WTC11 (cell line): ENCODE measurements at regions not wholly inside any gene's neighbourhood (a gene's known extent, or its start where the extent isn't known, plus 50 kb on each side); places are given as distances from the start of the nearest gene placed in this dataset.

Experiments used
- ATAC-seq: fragments of 200-7000 bp; cut with Tn5 transposase; 2 replicates; pipeline ENCODE4 v1.10.0; 2021; ENCODE audit warnings: mild to moderate bottlenecking, moderate library complexity
- CTCF ChIA-PET: fragments of 300-600 bp; sonication (Branson Sonifier 250); formaldehyde crosslinking; loops from one replicate; lab custom pipeline; 2021; ENCODE audit warnings: antibody characterized with exemption; lab: Charles Lee
- POLR2A ChIA-PET: fragments of 350-600 bp; sonication (Branson Sonifier 250); formaldehyde crosslinking; loops from one replicate; lab custom pipeline; 2021; ENCODE audit warnings: antibody characterized with exemption; lab: Charles Lee
- DNase-seq: peaks from one replicate; pipeline ENCODE4 v3.0.0; 2021; ENCODE audit warnings: low spot score
- H3K27ac Mint-ChIP-seq: 2 replicates; pipeline ENCODE4 v1.8.0; 2021; ENCODE audit warnings: mixed read lengths
- H3K27me3 Mint-ChIP-seq: 2 replicates; pipeline ENCODE4 v1.8.0; 2021; ENCODE audit warnings: low read depth, mild to moderate bottlenecking, moderate library complexity, mixed read lengths
- H3K36me3 Mint-ChIP-seq: 2 replicates; pipeline ENCODE4 v1.8.0; 2021; ENCODE audit warnings: mixed read lengths
- H3K4me1 Mint-ChIP-seq: 2 replicates; pipeline ENCODE4 v1.8.0; 2022; ENCODE audit warnings: mixed read lengths
- H3K4me3 Mint-ChIP-seq: 2 replicates; pipeline ENCODE4 v1.8.0; 2021; ENCODE audit warnings: mild to moderate bottlenecking, moderate library complexity, mixed read lengths
- H3K9me3 Mint-ChIP-seq: 2 replicates; pipeline ENCODE4 v1.8.0; 2021; ENCODE audit warnings: mixed read lengths
- NFATC4 ChIP-seq: fragments of 250-450 bp; sonication (Bioruptor Pico); IDR thresholded peaks from 2 replicates; pipeline ENCODE4 v1.9.0; 2021; ENCODE audit warnings: mild to moderate bottlenecking
- NFYB ChIP-seq: sonication (generic); formaldehyde crosslinking; conservative IDR thresholded peaks from 2 replicates; pipeline ENCODE4 v1.8.0; 2022; ENCODE audit warnings: low read depth, missing genetic modification reagents
- RELA ChIP-seq: sonication (generic); formaldehyde crosslinking; IDR thresholded peaks from 2 replicates; pipeline ENCODE4 v1.8.1; 2022; ENCODE audit warnings: missing genetic modification reagents, mild to moderate bottlenecking, borderline replicate concordance
- TEAD1 ChIP-seq: sonication (generic); formaldehyde crosslinking; IDR thresholded peaks from 2 replicates; pipeline ENCODE4 v1.8.0; 2022; ENCODE audit warnings: mild to moderate bottlenecking, missing genetic modification reagents
- ZNF416 ChIP-seq: fragments of 250-450 bp; sonication (Bioruptor Pico); IDR thresholded peaks from 2 replicates; pipeline ENCODE4 v1.9.0; 2021; ENCODE audit warnings: mild to moderate bottlenecking, inconsistent platforms
- TF ChIP-seq, protein P1 (sequence below): sonication (generic); formaldehyde crosslinking; conservative IDR thresholded peaks from 2 replicates; pipeline ENCODE4 v1.8.1; 2023; ENCODE audit warnings: mild to moderate bottlenecking, low read depth, missing genetic modification reagents, moderate library complexity
- TF ChIP-seq, protein P2 (sequence below): fragments of 200-600 bp; IDR thresholded peaks from 2 replicates; pipeline ENCODE4 v1.8.0; 2022; ENCODE audit warnings: antibody characterized with exemption
- TF ChIP-seq, protein P3 (sequence below): fragments of 250-450 bp; sonication (Bioruptor Pico); IDR thresholded peaks from 2 replicates; pipeline ENCODE4 v1.9.0; 2021; ENCODE audit warnings: mild to moderate bottlenecking
- TF ChIP-seq, protein P4 (sequence below): fragments of 250-450 bp; sonication (Bioruptor Pico); IDR thresholded peaks from 2 replicates; pipeline ENCODE4 v1.9.0; 2021; ENCODE audit warnings: mild to moderate bottlenecking, borderline replicate concordance
- TF ChIP-seq, protein P5 (sequence below): sonication (generic); formaldehyde crosslinking; IDR thresholded peaks from 2 replicates; pipeline ENCODE4 v1.8.1; 2022; ENCODE audit warnings: mild to moderate bottlenecking, missing genetic modification reagents, moderate library complexity, borderline replicate concordance
- TF ChIP-seq, protein P6 (sequence below): sonication (generic); formaldehyde crosslinking; IDR thresholded peaks from 2 replicates; pipeline ENCODE4 v1.8.1; 2022; ENCODE audit warnings: low read depth, missing genetic modification reagents, borderline replicate concordance
- TF ChIP-seq, protein P7 (sequence below): sonication (generic); formaldehyde crosslinking; IDR thresholded peaks from 2 replicates; pipeline ENCODE4 v1.8.0; 2022; ENCODE audit warnings: mild to moderate bottlenecking, missing genetic modification reagents
- TF ChIP-seq, protein P8 (sequence below): fragments of 250-450 bp; sonication (Bioruptor Pico); IDR thresholded peaks from 2 replicates; pipeline ENCODE4 v2.1.2; 2022; ENCODE audit warnings: mild to moderate bottlenecking, moderate library complexity
- TF ChIP-seq, protein P9 (sequence below): fragments of 250-450 bp; sonication (Bioruptor Pico); IDR thresholded peaks from 2 replicates; pipeline ENCODE4 v1.8.0; 2021; ENCODE audit warnings: mild to moderate bottlenecking
- TF ChIP-seq, protein P10 (sequence below): sonication (generic); formaldehyde crosslinking; IDR thresholded peaks from 2 replicates; pipeline ENCODE4 v1.8.0; 2022; ENCODE audit warnings: mild to moderate bottlenecking, missing genetic modification reagents

DNA sequence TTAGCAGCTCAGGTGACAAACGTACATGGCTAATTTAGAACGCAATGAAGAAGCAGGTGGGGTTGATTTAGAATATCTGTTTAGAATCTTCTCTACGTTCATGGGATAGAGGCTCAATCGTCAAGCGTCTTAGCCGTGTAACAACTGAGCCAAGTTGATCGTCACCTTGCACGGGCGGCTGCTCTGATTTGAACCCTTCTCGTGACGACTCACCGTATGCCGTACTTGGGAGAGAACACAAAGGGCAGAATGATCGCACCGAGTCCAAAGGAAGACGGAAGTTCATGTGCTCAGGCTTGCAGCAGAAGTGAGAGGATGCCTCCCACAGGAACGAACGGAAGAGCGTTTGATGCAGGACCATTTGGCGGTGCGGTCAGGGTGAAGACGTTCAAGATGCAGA, 108.3 kb upstream of the TCERG1L start (continued):
- TF ChIP-seq, protein P1, sequence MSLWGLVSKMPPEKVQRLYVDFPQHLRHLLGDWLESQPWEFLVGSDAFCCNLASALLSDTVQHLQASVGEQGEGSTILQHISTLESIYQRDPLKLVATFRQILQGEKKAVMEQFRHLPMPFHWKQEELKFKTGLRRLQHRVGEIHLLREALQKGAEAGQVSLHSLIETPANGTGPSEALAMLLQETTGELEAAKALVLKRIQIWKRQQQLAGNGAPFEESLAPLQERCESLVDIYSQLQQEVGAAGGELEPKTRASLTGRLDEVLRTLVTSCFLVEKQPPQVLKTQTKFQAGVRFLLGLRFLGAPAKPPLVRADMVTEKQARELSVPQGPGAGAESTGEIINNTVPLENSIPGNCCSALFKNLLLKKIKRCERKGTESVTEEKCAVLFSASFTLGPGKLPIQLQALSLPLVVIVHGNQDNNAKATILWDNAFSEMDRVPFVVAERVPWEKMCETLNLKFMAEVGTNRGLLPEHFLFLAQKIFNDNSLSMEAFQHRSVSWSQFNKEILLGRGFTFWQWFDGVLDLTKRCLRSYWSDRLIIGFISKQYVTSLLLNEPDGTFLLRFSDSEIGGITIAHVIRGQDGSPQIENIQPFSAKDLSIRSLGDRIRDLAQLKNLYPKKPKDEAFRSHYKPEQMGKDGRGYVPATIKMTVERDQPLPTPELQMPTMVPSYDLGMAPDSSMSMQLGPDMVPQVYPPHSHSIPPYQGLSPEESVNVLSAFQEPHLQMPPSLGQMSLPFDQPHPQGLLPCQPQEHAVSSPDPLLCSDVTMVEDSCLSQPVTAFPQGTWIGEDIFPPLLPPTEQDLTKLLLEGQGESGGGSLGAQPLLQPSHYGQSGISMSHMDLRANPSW (CRISPR knock-in tag) = no peak
- TF ChIP-seq, protein P2, sequence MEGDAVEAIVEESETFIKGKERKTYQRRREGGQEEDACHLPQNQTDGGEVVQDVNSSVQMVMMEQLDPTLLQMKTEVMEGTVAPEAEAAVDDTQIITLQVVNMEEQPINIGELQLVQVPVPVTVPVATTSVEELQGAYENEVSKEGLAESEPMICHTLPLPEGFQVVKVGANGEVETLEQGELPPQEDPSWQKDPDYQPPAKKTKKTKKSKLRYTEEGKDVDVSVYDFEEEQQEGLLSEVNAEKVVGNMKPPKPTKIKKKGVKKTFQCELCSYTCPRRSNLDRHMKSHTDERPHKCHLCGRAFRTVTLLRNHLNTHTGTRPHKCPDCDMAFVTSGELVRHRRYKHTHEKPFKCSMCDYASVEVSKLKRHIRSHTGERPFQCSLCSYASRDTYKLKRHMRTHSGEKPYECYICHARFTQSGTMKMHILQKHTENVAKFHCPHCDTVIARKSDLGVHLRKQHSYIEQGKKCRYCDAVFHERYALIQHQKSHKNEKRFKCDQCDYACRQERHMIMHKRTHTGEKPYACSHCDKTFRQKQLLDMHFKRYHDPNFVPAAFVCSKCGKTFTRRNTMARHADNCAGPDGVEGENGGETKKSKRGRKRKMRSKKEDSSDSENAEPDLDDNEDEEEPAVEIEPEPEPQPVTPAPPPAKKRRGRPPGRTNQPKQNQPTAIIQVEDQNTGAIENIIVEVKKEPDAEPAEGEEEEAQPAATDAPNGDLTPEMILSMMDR = no peak
- TF ChIP-seq ZNF416 = no peak
- no peak for TF ChIP-seq NFATC4

DNA sequence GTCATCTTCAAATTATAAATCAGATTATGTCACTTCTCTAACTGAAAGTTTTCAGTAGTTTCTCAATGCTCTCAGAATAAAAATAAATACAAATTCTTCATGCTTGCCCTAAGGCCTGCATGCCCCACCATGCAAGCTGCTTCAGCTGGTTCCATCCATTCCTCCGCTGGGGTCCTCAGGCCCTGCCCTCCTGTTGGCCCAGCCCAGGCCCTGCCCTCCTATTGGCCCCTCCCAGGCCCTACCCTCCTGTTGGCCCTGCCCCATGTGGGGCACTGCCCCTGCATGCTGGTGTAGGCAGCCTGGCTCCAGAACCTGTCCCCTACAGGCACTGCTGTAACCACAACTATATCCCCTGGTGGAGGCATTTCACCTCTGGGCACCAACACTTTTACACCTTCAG, 109.3 kb upstream of the TCERG1L start:
- ChIA-PET POLR2A (no interaction called here), CTCF (no interaction called here)
- Mint-ChIP-seq H3K4me1 (no peaks in the 10 kb centered on the region), H3K36me3 (peaks cover 79% of the 10 kb centered on the region), H3K9me3 (peaks cover 79% of the 10 kb centered on the region), H3K4me3 (no peak overlapping the region), H3K27me3 (no peaks in the 10 kb centered on the region; the same call in 1 of the 2 replicates), H3K27ac (no peak overlapping the region)
- DNase-seq (no peak), ATAC-seq (no peak)
- TF ChIP-seq, protein P3, sequence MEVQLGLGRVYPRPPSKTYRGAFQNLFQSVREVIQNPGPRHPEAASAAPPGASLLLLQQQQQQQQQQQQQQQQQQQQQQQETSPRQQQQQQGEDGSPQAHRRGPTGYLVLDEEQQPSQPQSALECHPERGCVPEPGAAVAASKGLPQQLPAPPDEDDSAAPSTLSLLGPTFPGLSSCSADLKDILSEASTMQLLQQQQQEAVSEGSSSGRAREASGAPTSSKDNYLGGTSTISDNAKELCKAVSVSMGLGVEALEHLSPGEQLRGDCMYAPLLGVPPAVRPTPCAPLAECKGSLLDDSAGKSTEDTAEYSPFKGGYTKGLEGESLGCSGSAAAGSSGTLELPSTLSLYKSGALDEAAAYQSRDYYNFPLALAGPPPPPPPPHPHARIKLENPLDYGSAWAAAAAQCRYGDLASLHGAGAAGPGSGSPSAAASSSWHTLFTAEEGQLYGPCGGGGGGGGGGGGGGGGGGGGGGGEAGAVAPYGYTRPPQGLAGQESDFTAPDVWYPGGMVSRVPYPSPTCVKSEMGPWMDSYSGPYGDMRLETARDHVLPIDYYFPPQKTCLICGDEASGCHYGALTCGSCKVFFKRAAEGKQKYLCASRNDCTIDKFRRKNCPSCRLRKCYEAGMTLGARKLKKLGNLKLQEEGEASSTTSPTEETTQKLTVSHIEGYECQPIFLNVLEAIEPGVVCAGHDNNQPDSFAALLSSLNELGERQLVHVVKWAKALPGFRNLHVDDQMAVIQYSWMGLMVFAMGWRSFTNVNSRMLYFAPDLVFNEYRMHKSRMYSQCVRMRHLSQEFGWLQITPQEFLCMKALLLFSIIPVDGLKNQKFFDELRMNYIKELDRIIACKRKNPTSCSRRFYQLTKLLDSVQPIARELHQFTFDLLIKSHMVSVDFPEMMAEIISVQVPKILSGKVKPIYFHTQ (CRISPR knock-in tag) = no peak
- TF ChIP-seq TEAD1 = no peak
- TF ChIP-seq RELA (CRISPR knock-in tag) = no peak
- TF ChIP-seq NFYB (CRISPR knock-in tag) = no peak
- TF ChIP-seq, protein P4, sequence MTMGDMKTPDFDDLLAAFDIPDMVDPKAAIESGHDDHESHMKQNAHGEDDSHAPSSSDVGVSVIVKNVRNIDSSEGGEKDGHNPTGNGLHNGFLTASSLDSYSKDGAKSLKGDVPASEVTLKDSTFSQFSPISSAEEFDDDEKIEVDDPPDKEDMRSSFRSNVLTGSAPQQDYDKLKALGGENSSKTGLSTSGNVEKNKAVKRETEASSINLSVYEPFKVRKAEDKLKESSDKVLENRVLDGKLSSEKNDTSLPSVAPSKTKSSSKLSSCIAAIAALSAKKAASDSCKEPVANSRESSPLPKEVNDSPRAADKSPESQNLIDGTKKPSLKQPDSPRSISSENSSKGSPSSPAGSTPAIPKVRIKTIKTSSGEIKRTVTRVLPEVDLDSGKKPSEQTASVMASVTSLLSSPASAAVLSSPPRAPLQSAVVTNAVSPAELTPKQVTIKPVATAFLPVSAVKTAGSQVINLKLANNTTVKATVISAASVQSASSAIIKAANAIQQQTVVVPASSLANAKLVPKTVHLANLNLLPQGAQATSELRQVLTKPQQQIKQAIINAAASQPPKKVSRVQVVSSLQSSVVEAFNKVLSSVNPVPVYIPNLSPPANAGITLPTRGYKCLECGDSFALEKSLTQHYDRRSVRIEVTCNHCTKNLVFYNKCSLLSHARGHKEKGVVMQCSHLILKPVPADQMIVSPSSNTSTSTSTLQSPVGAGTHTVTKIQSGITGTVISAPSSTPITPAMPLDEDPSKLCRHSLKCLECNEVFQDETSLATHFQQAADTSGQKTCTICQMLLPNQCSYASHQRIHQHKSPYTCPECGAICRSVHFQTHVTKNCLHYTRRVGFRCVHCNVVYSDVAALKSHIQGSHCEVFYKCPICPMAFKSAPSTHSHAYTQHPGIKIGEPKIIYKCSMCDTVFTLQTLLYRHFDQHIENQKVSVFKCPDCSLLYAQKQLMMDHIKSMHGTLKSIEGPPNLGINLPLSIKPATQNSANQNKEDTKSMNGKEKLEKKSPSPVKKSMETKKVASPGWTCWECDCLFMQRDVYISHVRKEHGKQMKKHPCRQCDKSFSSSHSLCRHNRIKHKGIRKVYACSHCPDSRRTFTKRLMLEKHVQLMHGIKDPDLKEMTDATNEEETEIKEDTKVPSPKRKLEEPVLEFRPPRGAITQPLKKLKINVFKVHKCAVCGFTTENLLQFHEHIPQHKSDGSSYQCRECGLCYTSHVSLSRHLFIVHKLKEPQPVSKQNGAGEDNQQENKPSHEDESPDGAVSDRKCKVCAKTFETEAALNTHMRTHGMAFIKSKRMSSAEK = no peak
- TF ChIP-seq, protein P5, sequence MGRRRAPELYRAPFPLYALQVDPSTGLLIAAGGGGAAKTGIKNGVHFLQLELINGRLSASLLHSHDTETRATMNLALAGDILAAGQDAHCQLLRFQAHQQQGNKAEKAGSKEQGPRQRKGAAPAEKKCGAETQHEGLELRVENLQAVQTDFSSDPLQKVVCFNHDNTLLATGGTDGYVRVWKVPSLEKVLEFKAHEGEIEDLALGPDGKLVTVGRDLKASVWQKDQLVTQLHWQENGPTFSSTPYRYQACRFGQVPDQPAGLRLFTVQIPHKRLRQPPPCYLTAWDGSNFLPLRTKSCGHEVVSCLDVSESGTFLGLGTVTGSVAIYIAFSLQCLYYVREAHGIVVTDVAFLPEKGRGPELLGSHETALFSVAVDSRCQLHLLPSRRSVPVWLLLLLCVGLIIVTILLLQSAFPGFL = no peak
- TF ChIP-seq, protein P6, sequence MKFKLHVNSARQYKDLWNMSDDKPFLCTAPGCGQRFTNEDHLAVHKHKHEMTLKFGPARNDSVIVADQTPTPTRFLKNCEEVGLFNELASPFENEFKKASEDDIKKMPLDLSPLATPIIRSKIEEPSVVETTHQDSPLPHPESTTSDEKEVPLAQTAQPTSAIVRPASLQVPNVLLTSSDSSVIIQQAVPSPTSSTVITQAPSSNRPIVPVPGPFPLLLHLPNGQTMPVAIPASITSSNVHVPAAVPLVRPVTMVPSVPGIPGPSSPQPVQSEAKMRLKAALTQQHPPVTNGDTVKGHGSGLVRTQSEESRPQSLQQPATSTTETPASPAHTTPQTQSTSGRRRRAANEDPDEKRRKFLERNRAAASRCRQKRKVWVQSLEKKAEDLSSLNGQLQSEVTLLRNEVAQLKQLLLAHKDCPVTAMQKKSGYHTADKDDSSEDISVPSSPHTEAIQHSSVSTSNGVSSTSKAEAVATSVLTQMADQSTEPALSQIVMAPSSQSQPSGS (CRISPR knock-in tag) = no peak
- TF ChIP-seq, protein P7, sequence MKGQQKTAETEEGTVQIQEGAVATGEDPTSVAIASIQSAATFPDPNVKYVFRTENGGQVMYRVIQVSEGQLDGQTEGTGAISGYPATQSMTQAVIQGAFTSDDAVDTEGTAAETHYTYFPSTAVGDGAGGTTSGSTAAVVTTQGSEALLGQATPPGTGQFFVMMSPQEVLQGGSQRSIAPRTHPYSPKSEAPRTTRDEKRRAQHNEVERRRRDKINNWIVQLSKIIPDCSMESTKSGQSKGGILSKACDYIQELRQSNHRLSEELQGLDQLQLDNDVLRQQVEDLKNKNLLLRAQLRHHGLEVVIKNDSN (CRISPR knock-in tag) = no peak
- TF ChIP-seq, protein P8, sequence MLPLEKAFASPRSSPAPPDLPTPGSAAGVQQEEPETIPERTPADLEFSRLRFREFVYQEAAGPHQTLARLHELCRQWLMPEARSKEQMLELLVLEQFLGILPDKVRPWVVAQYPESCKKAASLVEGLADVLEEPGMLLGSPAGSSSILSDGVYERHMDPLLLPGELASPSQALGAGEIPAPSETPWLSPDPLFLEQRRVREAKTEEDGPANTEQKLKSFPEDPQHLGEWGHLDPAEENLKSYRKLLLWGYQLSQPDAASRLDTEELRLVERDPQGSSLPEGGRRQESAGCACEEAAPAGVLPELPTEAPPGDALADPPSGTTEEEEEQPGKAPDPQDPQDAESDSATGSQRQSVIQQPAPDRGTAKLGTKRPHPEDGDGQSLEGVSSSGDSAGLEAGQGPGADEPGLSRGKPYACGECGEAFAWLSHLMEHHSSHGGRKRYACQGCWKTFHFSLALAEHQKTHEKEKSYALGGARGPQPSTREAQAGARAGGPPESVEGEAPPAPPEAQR (CRISPR knock-in tag) = no peak
- TF ChIP-seq, protein P9, sequence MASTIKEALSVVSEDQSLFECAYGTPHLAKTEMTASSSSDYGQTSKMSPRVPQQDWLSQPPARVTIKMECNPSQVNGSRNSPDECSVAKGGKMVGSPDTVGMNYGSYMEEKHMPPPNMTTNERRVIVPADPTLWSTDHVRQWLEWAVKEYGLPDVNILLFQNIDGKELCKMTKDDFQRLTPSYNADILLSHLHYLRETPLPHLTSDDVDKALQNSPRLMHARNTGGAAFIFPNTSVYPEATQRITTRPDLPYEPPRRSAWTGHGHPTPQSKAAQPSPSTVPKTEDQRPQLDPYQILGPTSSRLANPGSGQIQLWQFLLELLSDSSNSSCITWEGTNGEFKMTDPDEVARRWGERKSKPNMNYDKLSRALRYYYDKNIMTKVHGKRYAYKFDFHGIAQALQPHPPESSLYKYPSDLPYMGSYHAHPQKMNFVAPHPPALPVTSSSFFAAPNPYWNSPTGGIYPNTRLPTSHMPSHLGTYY (CRISPR knock-in tag) = no peak
- TF ChIP-seq, protein P10, sequence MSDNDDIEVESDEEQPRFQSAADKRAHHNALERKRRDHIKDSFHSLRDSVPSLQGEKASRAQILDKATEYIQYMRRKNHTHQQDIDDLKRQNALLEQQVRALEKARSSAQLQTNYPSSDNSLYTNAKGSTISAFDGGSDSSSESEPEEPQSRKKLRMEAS = no peak
